Suprapubic skin (tissue), 4 donors: ENCODE measurements at regions not wholly inside any gene's neighbourhood (a gene's known extent, or its start where the extent isn't known, plus 50 kb on each side); places are given as distances from the start of the nearest gene placed in this dataset.

Source experiments
- DNase-seq, 2 donors: peaks; one replicate each; pipeline ENCODE4 v3.0.0-alpha.2; 2019; ENCODE audit warnings: low spot score in 2 of 2
- H3K27ac ChIP-seq: fragments of 200-600 bp; sonication (generic); one replicate; pipeline ENCODE4 v1.5.1; 2019
- H3K27me3 ChIP-seq: fragments of 200-600 bp; sonication (generic); one replicate; pipeline ENCODE4 v1.5.1; 2019
- H3K36me3 ChIP-seq: fragments of 200-600 bp; sonication (generic); one replicate; pipeline ENCODE4 v1.5.1; 2019
- H3K4me1 ChIP-seq: fragments of 200-600 bp; sonication (generic); one replicate; pipeline ENCODE4 v1.5.1; 2019
- H3K4me3 ChIP-seq: fragments of 200-600 bp; sonication (generic); one replicate; pipeline ENCODE4 v1.5.1; 2019; ENCODE audit warnings: mild to moderate bottlenecking
- H3K9me3 ChIP-seq: fragments of 200-600 bp; sonication (generic); one replicate; pipeline ENCODE4 v1.5.1; 2019
- EP300 ChIP-seq: sonication (generic); formaldehyde crosslinking; IDR thresholded peaks from one replicate; pipeline ENCODE4 v1.6.1; 2017; ENCODE audit warnings: antibody characterized with exemption
- POLR2A ChIP-seq, 2 donors: fragments of 450-650 bp; IDR thresholded peaks; one replicate each; pipeline ENCODE4 v1.6.1; 2017; ENCODE audit warnings: antibody characterized with exemption in 2 of 2, mild to moderate bottlenecking in 2 of 2, moderate library complexity in 2 of 2
- POLR2AphosphoS5 ChIP-seq, 3 donors: sonication (generic); formaldehyde crosslinking; IDR thresholded peaks; one replicate each; pipeline ENCODE4 v1.6.1; 2017; ENCODE audit warnings: antibody characterized with exemption in 3 of 3
- WGBS: methylation state at CpG from one replicate; pipeline ENCODE4 v1.1.5; 2018; 5-methylcytosine and 5-hydroxymethylcytosine counted together
- TF ChIP-seq, protein P1 (sequence below), 2 donors: fragments of 200-600 bp in 1 of 2; fragments of 450-650 bp in 1 of 2; sonication (generic) in 1 of 2; IDR thresholded peaks; one replicate each; pipeline ENCODE4 v1.5.1; 2016 to 2019; ENCODE audit warnings: antibody characterized with exemption in 2 of 2, mild to moderate bottlenecking in 1 of 2, moderate library complexity in 1 of 2

DNA sequence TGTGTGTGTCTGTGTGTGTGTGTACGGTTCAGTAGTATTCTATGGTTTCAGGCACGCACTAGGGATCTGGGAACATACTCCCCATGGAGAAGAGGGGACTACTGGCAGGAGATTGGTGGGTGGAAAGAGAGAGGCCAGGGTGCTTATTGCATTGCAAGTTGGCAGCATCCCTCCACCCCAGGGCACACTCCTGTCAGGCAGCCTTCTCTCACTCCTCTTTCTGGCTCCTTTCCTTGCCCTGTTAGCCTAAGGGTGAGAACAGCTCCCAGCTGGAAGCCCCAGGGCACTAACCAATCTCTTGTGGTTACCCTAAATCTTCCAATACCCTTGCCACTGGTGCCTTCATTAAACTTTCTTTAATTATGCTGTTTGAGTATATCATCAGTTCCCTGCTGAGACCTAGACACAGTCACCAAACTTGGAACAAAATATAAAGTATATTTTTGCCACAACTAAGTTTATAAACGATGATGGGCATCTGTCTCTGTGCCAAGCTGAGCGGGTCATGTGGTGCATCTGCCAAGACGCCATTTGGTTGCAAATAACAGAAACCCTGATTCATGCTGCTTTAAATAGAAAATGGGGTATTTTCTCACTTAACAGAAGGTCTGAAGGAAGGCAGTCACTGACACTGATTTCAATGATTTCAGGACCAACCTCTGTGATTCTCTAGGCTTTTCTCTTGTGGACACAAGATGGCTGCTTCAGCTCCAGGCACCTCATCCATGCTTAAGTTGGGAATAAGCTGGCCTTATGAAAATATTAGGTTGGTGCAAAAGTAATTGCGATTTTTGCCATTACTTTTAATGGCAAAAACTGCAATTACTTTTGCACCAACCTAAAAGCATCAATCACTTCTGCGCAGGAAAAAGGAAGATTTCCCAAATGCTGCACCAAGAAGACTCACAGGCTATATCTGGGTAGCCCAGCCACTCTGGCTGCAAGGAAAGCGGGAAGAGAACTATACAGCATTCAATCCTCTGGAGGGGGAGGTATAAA, 476.9 kb upstream of the PROK2 start:
- Histone ChIP-seq H3K36me3 (no peaks in the 10 kb centered on the region), H3K4me3 (no peak overlapping the region), H3K27me3 (no peaks in the 10 kb centered on the region), H3K27ac (no peak overlapping the region), H3K9me3 (no peaks in the 10 kb centered on the region), H3K4me1 (peaks cover 30% of the 10 kb centered on the region)
- no peak for DNase-seq
- no peak for TF ChIP-seq POLR2AphosphoS5 (IDR thresholded peaks at IDR 0.05)
- no peak for TF ChIP-seq POLR2A (IDR thresholded peaks at IDR 0.05)
- TF ChIP-seq, protein P1, sequence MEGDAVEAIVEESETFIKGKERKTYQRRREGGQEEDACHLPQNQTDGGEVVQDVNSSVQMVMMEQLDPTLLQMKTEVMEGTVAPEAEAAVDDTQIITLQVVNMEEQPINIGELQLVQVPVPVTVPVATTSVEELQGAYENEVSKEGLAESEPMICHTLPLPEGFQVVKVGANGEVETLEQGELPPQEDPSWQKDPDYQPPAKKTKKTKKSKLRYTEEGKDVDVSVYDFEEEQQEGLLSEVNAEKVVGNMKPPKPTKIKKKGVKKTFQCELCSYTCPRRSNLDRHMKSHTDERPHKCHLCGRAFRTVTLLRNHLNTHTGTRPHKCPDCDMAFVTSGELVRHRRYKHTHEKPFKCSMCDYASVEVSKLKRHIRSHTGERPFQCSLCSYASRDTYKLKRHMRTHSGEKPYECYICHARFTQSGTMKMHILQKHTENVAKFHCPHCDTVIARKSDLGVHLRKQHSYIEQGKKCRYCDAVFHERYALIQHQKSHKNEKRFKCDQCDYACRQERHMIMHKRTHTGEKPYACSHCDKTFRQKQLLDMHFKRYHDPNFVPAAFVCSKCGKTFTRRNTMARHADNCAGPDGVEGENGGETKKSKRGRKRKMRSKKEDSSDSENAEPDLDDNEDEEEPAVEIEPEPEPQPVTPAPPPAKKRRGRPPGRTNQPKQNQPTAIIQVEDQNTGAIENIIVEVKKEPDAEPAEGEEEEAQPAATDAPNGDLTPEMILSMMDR (IDR thresholded peaks at IDR 0.05): no peak
- TF ChIP-seq EP300: no peak
- 68% methylated on average over 8 of the region's 8 CpGs for WGBS

DNA sequence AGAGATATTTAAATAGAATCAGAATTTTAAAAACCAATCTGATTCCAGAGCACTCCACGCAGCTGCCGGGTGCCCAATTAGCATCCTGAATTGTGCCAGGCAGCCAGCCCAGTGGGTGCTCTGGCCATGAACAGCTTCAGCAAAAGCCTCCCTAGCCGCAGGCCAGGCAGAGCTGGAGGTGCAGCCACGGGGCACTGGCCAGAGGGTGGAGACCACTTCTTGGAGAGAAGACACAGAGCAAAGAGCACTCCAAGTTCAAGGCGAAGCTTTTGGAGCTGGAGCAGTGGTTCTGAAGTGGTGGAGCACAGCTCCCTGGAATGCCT, 475.6 kb upstream of the PROK2 start:
- TF ChIP-seq POLR2AphosphoS5 (IDR thresholded peaks at IDR 0.05): no peak
- TF ChIP-seq, protein P1 (IDR thresholded peaks at IDR 0.05): no peak
- no peak for TF ChIP-seq POLR2A (IDR thresholded peaks at IDR 0.05)
- TF ChIP-seq EP300: no peak
- whole genome bisulfite sequencing: 75% methylated on average over 5 of the region's 5 CpGs
- Histone ChIP-seq H3K27me3 (no peaks in the 10 kb centered on the region), H3K4me3 (no peak overlapping the region), H3K27ac (no peak overlapping the region), H3K36me3 (no peaks in the 10 kb centered on the region), H3K9me3 (no peaks in the 10 kb centered on the region), H3K4me1 (peaks cover 41% of the 10 kb centered on the region)
- no peak for DNase-seq

DNA sequence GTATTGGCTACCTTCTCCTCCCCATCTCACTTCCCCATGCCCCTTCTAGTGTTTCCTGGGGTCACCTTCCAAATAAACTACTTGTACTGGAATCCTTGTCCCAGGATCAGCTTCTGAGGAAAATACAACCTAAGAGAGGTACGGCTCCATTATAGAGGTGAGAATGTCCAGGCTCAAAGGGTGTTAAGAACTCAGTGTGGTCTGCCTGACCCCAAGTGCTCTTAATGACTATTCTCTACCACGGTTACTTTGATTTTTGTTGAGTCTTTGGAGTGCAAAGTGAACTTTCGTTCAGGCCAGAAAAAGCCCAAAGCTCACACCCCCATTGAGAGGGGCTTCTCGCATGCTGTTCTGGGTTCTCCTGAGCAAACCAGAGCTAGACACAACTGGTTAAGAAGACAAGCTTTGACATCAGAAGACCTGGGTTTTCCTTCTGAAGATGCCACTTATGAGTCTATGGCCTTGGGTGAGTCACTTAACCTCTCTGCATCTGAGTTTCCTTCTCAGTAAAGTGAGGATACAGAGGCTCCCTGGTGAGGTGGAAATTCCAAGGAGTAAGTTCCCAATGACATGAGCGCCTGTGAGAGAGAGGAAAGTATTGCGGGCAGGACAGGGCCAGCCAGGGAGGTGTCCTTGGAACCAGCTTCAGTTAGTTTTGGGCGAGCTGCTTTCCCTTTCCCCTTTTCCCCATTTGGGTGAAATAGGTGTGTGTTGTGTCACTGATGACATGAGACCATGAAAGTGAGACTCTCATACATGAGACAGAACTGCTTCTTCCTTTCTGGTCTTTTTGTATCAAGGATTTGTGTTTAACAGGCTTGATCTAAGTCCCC, 475.0 kb upstream of the PROK2 start:
- WGBS: 89% methylated on average over 7 of the region's 7 CpGs

DNA sequence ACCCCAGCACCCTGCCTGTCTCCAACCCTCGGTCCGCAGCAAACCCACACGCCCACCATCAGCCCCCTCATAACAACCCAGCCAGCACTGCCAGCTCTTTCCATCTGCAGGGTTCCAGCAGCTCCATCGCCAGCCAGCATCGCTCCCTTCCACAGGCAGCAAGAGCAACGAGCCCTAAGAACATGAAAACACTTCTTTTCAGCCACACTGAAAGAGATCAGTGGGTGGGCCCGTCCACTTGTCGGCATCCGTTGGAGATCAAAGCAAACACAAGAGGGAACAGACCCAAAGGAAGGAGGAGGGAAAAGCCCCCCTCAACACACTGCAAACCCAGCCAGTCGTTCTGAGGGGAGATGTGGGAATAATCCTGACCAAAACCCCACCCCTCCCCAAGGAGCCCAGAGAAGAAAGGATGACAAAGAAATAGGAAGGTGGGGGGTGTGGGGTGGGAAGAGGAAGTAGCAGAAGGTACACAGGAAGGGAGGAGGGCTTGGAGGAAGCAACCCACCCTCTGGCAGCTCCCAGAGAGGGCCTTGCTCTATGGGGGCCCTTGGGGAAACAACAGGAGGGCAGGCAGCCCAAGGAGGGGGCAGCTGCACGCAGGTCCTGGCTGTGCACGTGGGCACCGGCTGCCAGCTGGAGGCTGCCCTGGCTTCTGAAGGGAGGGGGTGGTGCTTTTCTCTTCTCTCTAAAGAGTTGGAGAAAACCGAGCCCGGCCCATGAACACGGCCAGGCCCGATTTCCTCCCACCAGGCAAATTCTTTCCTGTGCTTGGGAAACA, 473.6 kb upstream of the PROK2 start:
- no peak for DNase-seq
- Histone ChIP-seq H3K4me3 (no peak overlapping the region), H3K27ac (no peak overlapping the region), H3K9me3 (no peaks in the 10 kb centered on the region), H3K27me3 (no peaks in the 10 kb centered on the region), H3K36me3 (no peaks in the 10 kb centered on the region), H3K4me1 (peaks cover 49% of the 10 kb centered on the region)
- WGBS: 45% methylated on average over 16 of the region's 17 CpGs
- TF ChIP-seq, protein P1 (IDR thresholded peaks at IDR 0.05): no peak
- TF ChIP-seq POLR2A (IDR thresholded peaks at IDR 0.05) (no peak), POLR2AphosphoS5 (IDR thresholded peaks at IDR 0.05) (no peak), EP300 (no peak)

More for the DNA sequence above, 475.0 kb upstream of the PROK2 start:
- H3K27ac ChIP-seq: no peak overlapping the region
- H3K4me1 ChIP-seq: peaks cover 46% of the 10 kb centered on the region
- H3K9me3 ChIP-seq: no peaks in the 10 kb centered on the region
- H3K4me3 ChIP-seq: no peak overlapping the region
- H3K36me3 ChIP-seq: no peaks in the 10 kb centered on the region
- no peak for DNase-seq
- TF ChIP-seq, protein P1 (IDR thresholded peaks at IDR 0.05): no peak
- TF ChIP-seq EP300 (no peak), POLR2A (IDR thresholded peaks at IDR 0.05) (no peak), POLR2AphosphoS5 (IDR thresholded peaks at IDR 0.05) (no peak)
- no peaks in the 10 kb centered on the region for H3K27me3 ChIP-seq
